H54 (cell line): ENCODE measurements at regions not wholly inside any gene's neighbourhood (a gene's known extent, or its start where the extent isn't known, plus 50 kb on each side); places are given as distances from the start of the nearest gene placed in this dataset.
"Not testable (repeated sequence)": the region's sequence is repeated elsewhere in the genome, so short reads cannot be mapped to it uniquely, and the experiment has no call there.

ENCODE experiments used
- DNase-seq: peaks from one replicate; pipeline ENCODE4 v3.0.0; 2011; ENCODE audit warnings: low spot score, mixed read lengths; ENCODE audit not compliant: insufficient read length
- FAIRE-seq: peaks from 3 replicates; lab custom pipeline; 2011; peaks lifted over from hg19 to GRCh38; lab: Jason Lieb, UNC
- POLR2A ChIP-seq: IDR thresholded peaks from 2 replicates; pipeline ENCODE4 v1.6.1; 2011; ENCODE audit warnings: low read depth, mild to moderate bottlenecking, low read length

DNA sequence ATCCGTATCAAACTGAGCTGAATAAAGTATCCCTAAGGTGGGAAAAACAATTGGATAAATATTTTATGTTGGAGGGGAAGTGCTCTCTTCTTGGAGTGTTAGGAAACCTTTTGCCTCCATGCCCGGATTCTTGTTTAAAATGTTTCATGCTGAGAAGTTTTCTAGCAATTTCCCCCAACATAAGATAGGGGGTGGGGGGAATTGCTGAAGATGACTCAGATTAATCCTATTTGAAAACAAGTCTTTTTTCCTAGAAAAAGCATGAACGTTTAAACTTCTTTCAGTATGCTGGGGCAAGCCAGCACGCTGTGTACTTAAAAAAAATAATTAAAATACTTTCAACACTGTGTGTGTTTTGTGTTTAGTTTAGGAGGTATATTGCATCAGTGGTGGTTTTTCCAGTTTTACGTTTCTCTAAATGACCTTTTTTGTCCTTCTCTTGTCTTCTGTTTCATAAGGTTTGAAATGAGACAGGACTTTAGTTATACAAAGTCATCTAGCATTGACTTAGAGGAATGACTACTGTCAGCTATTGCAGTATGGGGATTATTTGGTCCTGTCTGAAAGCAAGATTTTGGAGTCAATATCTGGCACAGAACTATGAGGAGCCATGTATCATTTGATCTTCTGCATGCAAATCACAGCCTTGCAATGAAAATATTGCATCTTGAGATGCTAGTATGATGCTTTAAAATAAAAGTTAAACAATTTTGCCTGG lies 295.9 kb downstream of the GATA3 start:
- no peak for DNase-seq
- FAIRE-seq = no peak
- TF ChIP-seq POLR2A = no peak

DNA sequence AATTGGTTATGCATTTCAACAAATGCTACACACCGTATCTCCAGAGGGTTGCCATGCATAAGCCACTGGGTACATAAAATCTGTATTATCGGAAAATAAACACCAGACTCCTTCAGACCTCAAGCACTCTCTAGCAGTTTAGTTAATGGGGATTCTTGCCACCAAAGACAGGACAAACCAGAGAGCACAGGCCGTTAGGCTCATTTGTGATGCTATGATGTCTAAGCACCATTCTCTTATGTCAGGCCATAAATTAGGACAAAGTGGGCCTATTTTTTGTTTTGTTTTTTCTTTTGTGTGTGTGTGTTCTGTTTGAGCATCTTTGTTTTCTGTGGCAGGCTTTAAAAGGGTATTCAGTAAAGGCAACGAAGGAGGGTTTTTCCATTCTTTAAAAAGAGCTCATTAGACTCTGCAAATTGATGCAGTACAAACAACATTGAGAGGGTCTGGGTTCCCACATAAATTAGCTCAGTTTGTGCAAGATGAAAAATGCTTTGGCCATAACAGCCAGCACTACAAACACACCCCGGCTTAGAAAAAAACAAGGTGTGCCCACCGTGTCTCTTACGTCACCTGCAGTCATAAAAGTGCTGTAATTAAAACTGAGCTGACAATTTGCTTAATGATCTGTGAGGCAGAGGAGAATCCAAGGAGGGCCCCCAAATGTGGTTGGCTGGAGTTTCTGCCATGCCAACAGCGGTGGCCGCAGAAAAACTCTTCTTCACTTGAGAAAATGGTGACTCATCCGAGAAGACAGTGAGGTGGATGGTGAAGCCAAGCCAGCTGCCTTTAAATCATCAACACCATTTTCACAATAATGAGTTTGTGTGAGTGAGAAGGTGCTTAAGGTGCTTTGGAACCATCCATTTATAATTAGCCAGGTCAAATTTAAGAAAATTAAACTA lies 297.9 kb downstream of the GATA3 start:
- DNase-seq (no peak), FAIRE-seq (no peak)
- no peak for TF ChIP-seq POLR2A

DNA sequence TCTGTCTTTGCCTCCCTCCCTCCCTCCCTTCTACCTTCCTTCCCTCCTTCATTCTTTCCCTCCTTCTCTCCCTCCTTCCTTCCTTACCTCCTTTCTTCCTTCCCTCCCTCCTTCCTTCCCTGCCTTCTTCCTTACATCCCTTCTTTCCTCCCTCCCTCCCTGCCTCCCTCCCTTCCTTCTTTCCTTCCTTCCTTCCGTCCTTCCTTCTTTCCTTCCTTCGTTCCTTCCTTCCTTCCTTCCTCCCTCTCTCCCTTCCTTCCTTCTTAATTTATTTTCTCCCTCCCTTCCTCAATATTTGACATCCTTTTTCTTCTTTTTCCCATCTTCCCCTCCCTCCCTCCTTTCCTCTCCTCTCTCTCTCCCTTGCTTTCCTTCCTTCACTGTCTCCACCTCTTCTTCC lies 301.8 kb downstream of the GATA3 start:
- no peak for TF ChIP-seq POLR2A
- no peak for DNase-seq
- FAIRE-seq = no peak

DNA sequence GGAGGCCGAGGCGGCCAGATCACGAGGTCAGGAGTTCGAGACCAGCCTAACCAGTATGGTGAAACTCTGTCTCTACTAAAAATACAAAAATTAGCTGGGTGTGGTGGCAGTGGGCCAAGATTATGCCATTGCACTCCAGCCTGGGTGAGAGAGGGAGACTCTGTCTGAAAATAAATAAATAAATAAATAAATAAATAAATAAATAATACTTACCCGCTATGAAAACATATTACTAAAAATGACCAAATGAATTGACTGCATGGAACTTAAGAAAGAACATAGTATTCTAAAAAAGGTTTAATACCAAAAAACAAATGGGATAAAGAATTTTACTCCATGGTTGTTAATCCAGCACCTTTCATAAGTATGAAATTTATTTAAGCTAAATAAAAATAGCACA lies 305.0 kb downstream of the GATA3 start:
- FAIRE-seq = no peak
- no peak for DNase-seq

DNA sequence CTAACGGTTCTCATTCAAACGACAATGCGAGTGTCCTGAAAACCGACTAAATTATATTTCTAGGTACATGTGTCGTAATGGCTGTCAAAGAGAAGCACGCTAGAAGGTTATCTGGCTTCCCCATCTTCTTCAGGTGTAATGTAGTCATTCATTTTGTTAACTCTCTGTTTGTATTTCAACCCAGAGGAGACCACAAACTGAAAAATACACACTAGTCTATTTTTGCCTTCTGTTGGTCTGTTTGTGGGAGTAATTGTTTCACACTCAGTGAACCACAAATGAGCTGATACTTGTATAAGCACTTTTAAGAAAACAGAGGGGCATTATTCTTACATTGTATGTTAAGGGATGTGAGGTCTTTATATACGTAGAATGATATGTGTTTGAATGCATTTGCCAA lies 305.9 kb downstream of the GATA3 start:
- DNase-seq (no peak), FAIRE-seq (no peak)
- TF ChIP-seq POLR2A = no peak

More for the DNA sequence above, 305.0 kb downstream of the GATA3 start:
- TF ChIP-seq POLR2A = no peak

DNA sequence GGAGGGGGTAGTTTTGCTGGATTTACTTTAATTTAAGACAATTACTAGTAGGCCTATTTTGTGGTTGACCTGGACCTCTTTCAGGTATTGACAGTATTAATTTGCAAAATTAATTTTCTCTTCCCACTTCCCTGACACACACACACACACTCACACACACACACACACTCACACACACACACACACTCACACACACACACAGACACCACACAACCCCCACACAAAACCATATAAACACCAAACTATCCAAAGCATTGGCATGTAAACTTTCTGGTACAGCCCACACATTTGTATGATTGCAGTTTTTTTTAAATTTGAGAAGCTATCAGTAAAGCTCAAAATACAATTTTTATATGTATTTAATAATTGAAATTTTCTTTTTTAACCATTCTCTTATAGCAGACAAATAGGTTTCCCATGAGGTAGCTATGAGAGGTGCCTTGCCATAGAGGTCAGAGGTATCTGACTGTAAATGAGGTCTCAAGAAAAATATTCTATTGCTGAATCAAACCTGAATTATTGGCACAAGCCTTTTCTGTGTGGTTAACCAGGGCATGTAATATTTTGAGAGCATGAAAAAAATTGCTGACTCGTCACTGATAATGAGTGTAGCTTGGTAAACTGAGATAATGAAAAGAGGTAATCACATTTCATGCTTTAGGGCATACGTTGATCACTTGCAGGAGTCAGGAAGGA lies 306.5 kb downstream of the GATA3 start:
- TF ChIP-seq POLR2A = no peak
- FAIRE-seq (no peak), DNase-seq (no peak)

DNA sequence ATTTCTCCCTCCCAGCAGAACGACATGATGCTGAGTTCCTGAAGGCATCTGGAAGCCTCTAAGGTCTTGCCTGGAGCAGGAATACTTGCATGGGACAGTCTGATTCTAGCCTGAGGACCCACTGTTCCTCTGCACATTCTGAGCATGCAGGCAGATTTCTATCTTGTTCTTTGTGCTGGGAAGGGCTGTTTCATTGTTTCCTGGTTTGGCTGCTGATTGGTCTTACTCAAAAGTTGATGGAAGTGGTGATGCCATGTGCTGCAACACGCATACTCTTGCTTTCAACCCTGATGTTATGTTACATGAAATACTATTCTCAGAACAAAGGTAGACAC lies 307.0 kb downstream of the GATA3 start:
- no peak for DNase-seq
- no peak for FAIRE-seq
- no peak for TF ChIP-seq POLR2A

DNA sequence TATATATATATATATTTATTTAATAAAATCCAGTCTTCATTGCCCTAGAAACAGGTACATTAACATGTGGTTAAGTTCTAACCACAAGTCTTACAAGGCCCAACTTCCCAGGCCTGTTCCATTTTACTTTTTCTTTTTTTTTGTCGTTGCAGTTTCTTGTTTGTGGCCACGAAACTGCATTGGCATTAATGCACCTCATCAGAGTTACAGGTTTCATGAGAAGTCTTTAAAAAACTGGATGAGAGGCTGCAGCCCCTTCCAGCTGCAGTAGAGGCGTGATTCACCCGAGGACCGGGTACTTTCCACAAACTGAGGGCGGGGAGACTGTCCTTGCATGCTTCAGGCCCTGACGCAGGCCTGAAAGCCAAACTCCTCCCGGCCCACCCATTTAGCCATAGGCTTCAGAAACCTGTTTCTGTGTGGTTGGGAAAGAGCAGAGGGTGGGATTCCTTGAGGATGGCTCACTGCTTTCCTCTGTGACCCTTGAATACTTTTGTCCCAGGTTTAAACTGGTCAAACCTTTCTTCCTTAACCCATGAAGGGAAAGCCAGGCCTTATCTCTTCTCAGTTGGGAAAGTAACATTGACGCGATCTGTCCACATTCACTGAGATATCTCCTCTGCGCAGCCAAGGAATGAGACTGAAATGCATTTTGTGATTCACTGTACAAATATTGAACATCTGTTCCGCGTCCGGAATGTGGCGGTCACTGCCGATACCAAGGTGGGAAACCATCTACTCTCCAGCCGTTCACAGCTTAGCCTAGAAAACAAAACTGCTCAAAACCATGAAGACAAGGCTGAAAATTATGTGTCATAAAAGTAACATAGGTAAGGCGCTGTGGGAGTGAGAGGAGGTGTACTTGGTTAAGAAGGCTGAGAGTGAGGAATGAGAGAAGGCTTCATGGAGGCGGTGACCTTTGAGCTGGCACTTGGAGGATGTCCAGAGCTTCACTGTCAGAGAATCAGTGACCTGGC lies 311.7 kb downstream of the GATA3 start:
- FAIRE-seq (no peak), DNase-seq (peak; percentile 22)

DNA sequence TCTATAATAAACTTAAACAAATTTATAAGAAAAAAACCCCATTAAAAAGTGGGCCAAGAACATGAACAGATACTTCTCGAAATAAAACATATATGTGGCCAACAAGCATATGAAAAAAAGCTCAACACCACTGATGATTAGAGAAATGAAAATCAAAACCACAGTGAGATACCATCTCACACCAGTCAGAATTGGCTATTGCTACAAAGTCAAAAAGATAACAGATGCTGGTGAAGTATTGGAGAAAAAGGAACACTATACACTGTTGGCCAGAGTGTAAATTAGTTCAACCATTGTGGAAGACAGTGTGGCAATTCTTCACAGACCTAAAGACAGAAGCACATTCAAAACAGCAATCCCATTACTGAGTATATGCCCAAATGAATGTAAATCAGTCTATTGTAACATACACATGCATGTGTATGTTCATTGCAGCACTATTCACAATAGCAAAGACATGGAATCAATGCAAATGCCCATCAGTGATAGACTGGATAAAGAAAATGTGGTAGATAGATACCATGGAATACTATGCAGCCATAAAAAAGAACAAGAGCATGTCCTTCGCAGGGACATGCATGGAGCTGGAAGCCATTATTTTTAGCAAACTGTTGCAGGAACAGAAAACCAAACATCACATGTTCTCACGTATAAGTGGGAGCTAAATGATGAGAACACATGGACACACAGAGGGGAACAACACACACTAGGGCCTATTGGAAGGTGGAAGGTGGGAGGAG lies 313.4 kb downstream of the GATA3 start:
- DNase-seq, FAIRE-seq: not testable (repeated sequence)

More for the DNA sequence above, 311.7 kb downstream of the GATA3 start:
- no peak for TF ChIP-seq POLR2A

DNA sequence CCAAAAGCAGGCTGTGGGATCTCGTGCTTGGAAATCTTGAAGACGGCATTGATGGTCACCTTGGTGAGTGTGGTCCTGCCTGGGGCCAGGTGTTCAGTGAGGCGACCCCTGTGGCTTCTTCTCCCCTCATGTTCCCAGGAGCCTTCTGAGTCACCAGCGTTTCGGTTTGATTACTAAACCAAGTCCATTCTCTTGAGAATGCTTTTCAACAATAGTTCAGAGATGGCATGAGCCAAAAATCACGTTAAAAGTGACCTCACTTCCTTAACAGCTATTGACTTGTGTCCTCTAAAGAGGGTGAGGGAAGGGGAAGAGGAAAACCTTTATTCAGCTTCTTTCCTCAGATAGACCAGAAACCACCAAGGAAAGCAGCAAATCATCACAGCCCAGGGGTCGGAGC lies 315.2 kb downstream of the GATA3 start:
- DNase-seq (no peak), FAIRE-seq (no peak)

DNA sequence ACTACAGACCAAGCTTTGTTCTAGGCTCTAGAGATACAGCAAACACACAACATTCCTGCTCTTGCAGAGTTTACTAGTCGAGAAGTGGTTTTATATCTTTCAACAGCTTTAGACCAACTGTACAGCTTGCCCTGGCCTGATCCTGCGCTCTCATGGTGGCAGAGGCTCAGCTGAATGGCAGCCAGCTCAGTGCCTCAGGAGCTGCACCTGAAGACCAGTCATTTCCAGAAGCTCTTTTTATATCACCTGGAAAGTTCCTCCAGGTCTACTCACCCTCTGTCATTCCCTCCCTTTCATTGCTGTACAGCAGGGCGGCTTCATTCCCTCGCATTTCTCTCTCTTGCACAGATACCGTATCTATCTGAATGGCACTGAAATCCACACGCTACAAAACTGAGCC lies 319.8 kb downstream of the GATA3 start:
- no peak for DNase-seq
- FAIRE-seq = no peak
- TF ChIP-seq POLR2A = no peak

More for the DNA sequence above, 315.2 kb downstream of the GATA3 start:
- no peak for TF ChIP-seq POLR2A

DNA sequence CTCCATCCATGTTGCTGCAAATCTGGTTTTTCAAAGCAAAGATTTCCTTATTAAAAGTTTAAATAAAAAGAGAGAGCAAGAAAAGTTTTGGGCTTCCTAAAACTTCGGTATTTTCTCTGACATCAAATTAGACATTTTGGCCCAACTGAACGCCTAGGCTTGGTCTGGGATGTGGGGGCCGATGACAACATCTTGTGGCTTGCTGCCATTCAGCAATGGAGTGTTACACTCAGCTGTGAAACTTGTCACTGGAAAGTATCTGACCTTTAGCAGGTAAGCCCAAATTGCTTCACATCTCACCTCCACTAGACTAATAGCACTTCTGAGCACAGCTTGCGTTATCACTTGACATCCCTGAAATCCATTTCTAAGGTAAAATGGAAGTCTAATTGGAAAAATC lies 320.6 kb downstream of the GATA3 start:
- TF ChIP-seq POLR2A = no peak
- no peak for FAIRE-seq
- DNase-seq = no peak
